ENCODE measurements at regions not wholly inside any gene's neighbourhood (a gene's known extent, or its start where the extent isn't known, plus 50 kb on each side); places are given as distances from the start of the nearest gene placed in this dataset.

GRCh38 chr2:220779511-220779910 lies 792.6 kb downstream of the EPHA4 start:
- H3K4me3 ChIP-seq (replicated peaks in 1 of 3; ENCODE audit: insufficient read depth in 1 of 3, low read depth in 2 of 3, low read length in 3 of 3): no peak overlapping the region
- BruUV-seq (replicated peaks): no TSS peak
- H3K79me2 ChIP-seq (ENCODE audit: insufficient read depth, low read length): no peaks in the 10 kb centered on the region
- no peaks in the 10 kb centered on the region for H4K20me1 ChIP-seq (ENCODE audit: insufficient read depth, low read length)
- 0% methylated on average over 1 of the region's 1 CpG for WGBS (ENCODE audit: low lambda C conversion rate)
- DNase-seq (ENCODE audit: low spot score) (no peak), ATAC-seq (no peak), FAIRE-seq (no peak)
- in situ Hi-C loops (cut with HindIII; ENCODE audit: extremely low pct_ligation_motif_present, low pct_unique_long_range_greater_than_20kb): no loop called here
- H3K27ac ChIP-seq (ENCODE audit: extremely low read length, insufficient read depth, low read length): no peak overlapping the region
- ChIA-PET CTCF (ENCODE audit: low intra/inter-chr PET ratio, low total read pairs) (no interaction called here), POLR2A (no interaction called here)
- peaks cover 74% of the 10 kb centered on the region for H3K9me3 ChIP-seq (ENCODE audit: low read length)
- intact Hi-C loops (cut with micrococcal nuclease; ENCODE audit: unreplicated experiment): no loop called here
- H3K4me2 ChIP-seq (ENCODE audit: low read depth, low read length): no peak overlapping the region
- no peak overlapping the region for H2AFZ ChIP-seq (ENCODE audit: low read length)
- H3K27me3 ChIP-seq (ENCODE audit: control insufficient read depth in 1 of 2, insufficient read depth in 2 of 2, low read length in 2 of 2): no peaks in the 10 kb centered on the region
- no peak overlapping the region for H3K9ac ChIP-seq (ENCODE audit: insufficient read depth, low read depth, low read length)
- H3K4me1 ChIP-seq (ENCODE audit: insufficient read depth, low read length): no peaks in the 10 kb centered on the region
- no peaks in the 10 kb centered on the region for H3K36me3 ChIP-seq (replicated peaks in 1 of 2; ENCODE audit: control insufficient read depth in 1 of 2, insufficient read depth in 2 of 2, low read length in 2 of 2)
- TF ChIP-seq YEATS4 (CRISPR knock-in tag; IDR thresholded peaks at IDR 0.05; ENCODE audit: borderline replicate concordance) (no peak), XRCC5 (optimal IDR thresholded peaks at IDR 0.05; ENCODE audit: low read length) (no peak), FOXO1 (CRISPR knock-in tag; IDR thresholded peaks at IDR 0.05) (no peak), ZNF451 (CRISPR knock-in tag; IDR thresholded peaks at IDR 0.05) (no peak), JDP2 (CRISPR knock-in tag; IDR thresholded peaks at IDR 0.05; ENCODE audit: borderline replicate concordance) (no peak), ZNF816 (CRISPR knock-in tag; IDR thresholded peaks at IDR 0.05; ENCODE audit: borderline replicate concordance) (no peak), FLYWCH1 (CRISPR knock-in tag; IDR thresholded peaks at IDR 0.05) (no peak), ZZZ3 (CRISPR knock-in tag; IDR thresholded peaks at IDR 0.05; ENCODE audit: borderline replicate concordance) (no peak)

GRCh38 chr2:220779931-220780330 lies 792.2 kb downstream of the EPHA4 start:
- TF ChIP-seq HIC2 (CRISPR knock-in tag; IDR thresholded peaks at IDR 0.05; ENCODE audit: low read depth): no peak
- TF ChIP-seq ZNF761 (CRISPR knock-in tag; conservative IDR thresholded peaks at IDR 0.05): no peak
- no peak for TF ChIP-seq TOE1 (CRISPR knock-in tag; IDR thresholded peaks at IDR 0.05)
- no peak for TF ChIP-seq ZNF616 (CRISPR knock-in tag; IDR thresholded peaks at IDR 0.05; ENCODE audit: low read depth)
- no peak for TF ChIP-seq HNF1B (CRISPR knock-in tag; IDR thresholded peaks at IDR 0.05)
- H3K9me3 ChIP-seq (ENCODE audit: low read length): peaks cover 74% of the 10 kb centered on the region
- H3K27ac ChIP-seq (ENCODE audit: extremely low read length, insufficient read depth, low read length): no peak overlapping the region
- no peak overlapping the region for H2AFZ ChIP-seq (ENCODE audit: low read length)
- H3K4me2 ChIP-seq (ENCODE audit: low read depth, low read length): no peak overlapping the region
- no peaks in the 10 kb centered on the region for H3K79me2 ChIP-seq (ENCODE audit: insufficient read depth, low read length)
- H3K9ac ChIP-seq (ENCODE audit: insufficient read depth, low read depth, low read length): no peak overlapping the region
- in situ Hi-C loops (cut with HindIII; ENCODE audit: extremely low pct_ligation_motif_present, low pct_unique_long_range_greater_than_20kb) (no loop called here), intact Hi-C loops (cut with micrococcal nuclease; ENCODE audit: unreplicated experiment) (no loop called here)
- no peaks in the 10 kb centered on the region for H4K20me1 ChIP-seq (ENCODE audit: insufficient read depth, low read length)
- no peak for ATAC-seq
- ChIA-PET POLR2A (no interaction called here), CTCF (ENCODE audit: low intra/inter-chr PET ratio, low total read pairs) (no interaction called here)
- BruUV-seq (replicated peaks): no TSS peak
- H3K36me3 ChIP-seq (replicated peaks in 1 of 2; ENCODE audit: control insufficient read depth in 1 of 2, insufficient read depth in 2 of 2, low read length in 2 of 2): no peaks in the 10 kb centered on the region
- no peak for FAIRE-seq
- no peaks in the 10 kb centered on the region for H3K27me3 ChIP-seq (ENCODE audit: control insufficient read depth in 1 of 2, insufficient read depth in 2 of 2, low read length in 2 of 2)
- 1% methylated on average over 2 of the region's 2 CpGs for WGBS (ENCODE audit: low lambda C conversion rate)
- H3K4me1 ChIP-seq (ENCODE audit: insufficient read depth, low read length): no peaks in the 10 kb centered on the region
- no peak overlapping the region for H3K4me3 ChIP-seq (replicated peaks in 1 of 3; ENCODE audit: insufficient read depth in 1 of 3, low read depth in 2 of 3, low read length in 3 of 3)
- DNase-seq (ENCODE audit: low spot score): no peak
